ENCODE measurements at regions not wholly inside any gene's neighbourhood (a gene's known extent, or its start where the extent isn't known, plus 50 kb on each side); places are given as distances from the start of the nearest gene placed in this dataset.

- no peak overlapping the region for H3K27ac ChIP-seq (ENCODE audit: insufficient read depth, low read length)
- H3K9ac ChIP-seq (ENCODE audit: insufficient read depth, low read length): no peak overlapping the region
- H4K20me1 ChIP-seq (ENCODE audit: control insufficient read depth, extremely low read depth, insufficient read depth, low read length): no peaks in the 10 kb centered on the region
- TF ChIP-seq EZH2 (IDR thresholded peaks at IDR 0.05; ENCODE audit: low read length, missing control alignments): no peak
- TF ChIP-seq CTCF (conservative IDR thresholded peaks at IDR 0.05 in 1 of 2, IDR thresholded peaks at IDR 0.05 in 1 of 2; ENCODE audit: low read depth in 1 of 2, low read length in 2 of 2): no peak
- H3K4me2 ChIP-seq (ENCODE audit: extremely low read depth, insufficient read depth, low read length): no peak overlapping the region
- H3K36me3 ChIP-seq (ENCODE audit: control insufficient read depth, insufficient read depth, low read length): no peaks in the 10 kb centered on the region
- H3K9me3 ChIP-seq (ENCODE audit: control insufficient read depth, insufficient read depth, low read depth, low read length): no peaks in the 10 kb centered on the region
- H3K79me2 ChIP-seq (ENCODE audit: control insufficient read depth, insufficient read depth, low read length): no peaks in the 10 kb centered on the region
- no peak overlapping the region for H2AFZ ChIP-seq (ENCODE audit: low read length)
- no peaks in the 10 kb centered on the region for H3K4me1 ChIP-seq (ENCODE audit: control insufficient read depth, extremely low read depth, insufficient read depth, low read length)
- no peak overlapping the region for H3K4me3 ChIP-seq (replicated peaks in 1 of 4; ENCODE audit: control extremely low read depth in 1 of 4, insufficient read depth in 1 of 4, low read depth in 3 of 4, low read length in 4 of 4)
- no peaks in the 10 kb centered on the region for H3K27me3 ChIP-seq (ENCODE audit: control insufficient read depth, insufficient read depth, low read length)
- peak; percentile 82 to 88 for DNase-seq (ENCODE audit: low read depth in 2 of 2)
Observed at GRCh38 chr20:52446421-52447224, 255.0 kb upstream of the ZFP64 start.

- Histone ChIP-seq H3K4me3 (replicated peaks in 1 of 4; ENCODE audit: control extremely low read depth in 1 of 4, insufficient read depth in 1 of 4, low read depth in 3 of 4, low read length in 4 of 4) (no peak overlapping the region), H3K9ac (ENCODE audit: insufficient read depth, low read length) (no peak overlapping the region), H3K4me1 (ENCODE audit: control insufficient read depth, extremely low read depth, insufficient read depth, low read length) (no peaks in the 10 kb centered on the region), H3K27me3 (ENCODE audit: control insufficient read depth, insufficient read depth, low read length) (no peaks in the 10 kb centered on the region), H3K4me2 (ENCODE audit: extremely low read depth, insufficient read depth, low read length) (no peak overlapping the region), H3K9me3 (ENCODE audit: control insufficient read depth, insufficient read depth, low read depth, low read length) (no peaks in the 10 kb centered on the region), H2AFZ (ENCODE audit: low read length) (no peak overlapping the region), H3K36me3 (ENCODE audit: control insufficient read depth, insufficient read depth, low read length) (no peaks in the 10 kb centered on the region), H3K27ac (ENCODE audit: insufficient read depth, low read length) (no peak overlapping the region), H4K20me1 (ENCODE audit: control insufficient read depth, extremely low read depth, insufficient read depth, low read length) (no peaks in the 10 kb centered on the region), H3K79me2 (ENCODE audit: control insufficient read depth, insufficient read depth, low read length) (no peaks in the 10 kb centered on the region)
- no peak for DNase-seq (ENCODE audit: low read depth in 2 of 2)
- TF ChIP-seq CTCF (conservative IDR thresholded peaks at IDR 0.05 in 1 of 2, IDR thresholded peaks at IDR 0.05 in 1 of 2; ENCODE audit: low read depth in 1 of 2, low read length in 2 of 2) (no peak), EZH2 (IDR thresholded peaks at IDR 0.05; ENCODE audit: low read length, missing control alignments) (no peak)
Observed at GRCh38 chr20:52444455-52444854, 252.9 kb upstream of the ZFP64 start.

GRCh38 chr20:52443874-52444273, 252.3 kb upstream of the ZFP64 start:
- H3K79me2 ChIP-seq (ENCODE audit: control insufficient read depth, insufficient read depth, low read length): no peaks in the 10 kb centered on the region
- H3K4me2 ChIP-seq (ENCODE audit: extremely low read depth, insufficient read depth, low read length): no peak overlapping the region
- H3K27me3 ChIP-seq (ENCODE audit: control insufficient read depth, insufficient read depth, low read length): no peaks in the 10 kb centered on the region
- no peak overlapping the region for H2AFZ ChIP-seq (ENCODE audit: low read length)
- no peak overlapping the region for H3K9ac ChIP-seq (ENCODE audit: insufficient read depth, low read length)
- DNase-seq (ENCODE audit: low read depth in 2 of 2): no peak
- H3K36me3 ChIP-seq (ENCODE audit: control insufficient read depth, insufficient read depth, low read length): no peaks in the 10 kb centered on the region
- no peak for TF ChIP-seq EZH2 (IDR thresholded peaks at IDR 0.05; ENCODE audit: low read length, missing control alignments)
- TF ChIP-seq CTCF (conservative IDR thresholded peaks at IDR 0.05 in 1 of 2, IDR thresholded peaks at IDR 0.05 in 1 of 2; ENCODE audit: low read depth in 1 of 2, low read length in 2 of 2): no peak
- no peak overlapping the region for H3K4me3 ChIP-seq (replicated peaks in 1 of 4; ENCODE audit: control extremely low read depth in 1 of 4, insufficient read depth in 1 of 4, low read depth in 3 of 4, low read length in 4 of 4)
- no peaks in the 10 kb centered on the region for H3K4me1 ChIP-seq (ENCODE audit: control insufficient read depth, extremely low read depth, insufficient read depth, low read length)
- H4K20me1 ChIP-seq (ENCODE audit: control insufficient read depth, extremely low read depth, insufficient read depth, low read length): no peaks in the 10 kb centered on the region
- no peaks in the 10 kb centered on the region for H3K9me3 ChIP-seq (ENCODE audit: control insufficient read depth, insufficient read depth, low read depth, low read length)
- no peak overlapping the region for H3K27ac ChIP-seq (ENCODE audit: insufficient read depth, low read length)
